GM18873 (cell line): ENCODE measurements at regions not wholly inside any gene's neighbourhood (a gene's known extent, or its start where the extent isn't known, plus 50 kb on each side); places are given as distances from the start of the nearest gene placed in this dataset.
"Not testable (repeated sequence)": the region's sequence is repeated elsewhere in the genome, so short reads cannot be mapped to it uniquely, and the experiment has no call there.

Experiments
- ATAC-seq: cut with Tn5 transposase; IDR thresholded peaks from one replicate; pipeline ENCODE4 v1.9.1; 2021; ENCODE audit warnings: mild to moderate bottlenecking, moderate library complexity, moderate number of reproducible peaks; ENCODE audit not compliant: unreplicated experiment, low FRiP score

DNA sequence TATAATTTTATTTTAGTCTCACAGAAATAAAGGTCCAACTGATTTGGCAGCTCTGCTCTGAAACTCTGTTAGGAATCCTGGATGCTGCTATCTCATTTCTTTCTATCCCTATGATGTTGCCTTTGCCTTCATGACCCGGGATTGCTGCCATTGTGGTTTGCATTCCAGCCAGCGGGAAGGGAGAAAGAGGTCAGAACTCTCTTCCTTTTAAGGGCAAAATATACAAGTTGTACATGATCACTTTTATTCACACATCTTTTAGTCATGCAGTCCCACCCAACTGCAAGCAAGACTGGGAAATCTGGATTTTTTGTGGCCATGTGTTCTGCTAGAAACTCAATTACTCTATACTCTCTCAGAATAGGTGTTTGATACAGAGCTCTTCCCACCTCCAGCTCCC, 263.1 kb upstream of the ZFP64 start:
- no peak for ATAC-seq

DNA sequence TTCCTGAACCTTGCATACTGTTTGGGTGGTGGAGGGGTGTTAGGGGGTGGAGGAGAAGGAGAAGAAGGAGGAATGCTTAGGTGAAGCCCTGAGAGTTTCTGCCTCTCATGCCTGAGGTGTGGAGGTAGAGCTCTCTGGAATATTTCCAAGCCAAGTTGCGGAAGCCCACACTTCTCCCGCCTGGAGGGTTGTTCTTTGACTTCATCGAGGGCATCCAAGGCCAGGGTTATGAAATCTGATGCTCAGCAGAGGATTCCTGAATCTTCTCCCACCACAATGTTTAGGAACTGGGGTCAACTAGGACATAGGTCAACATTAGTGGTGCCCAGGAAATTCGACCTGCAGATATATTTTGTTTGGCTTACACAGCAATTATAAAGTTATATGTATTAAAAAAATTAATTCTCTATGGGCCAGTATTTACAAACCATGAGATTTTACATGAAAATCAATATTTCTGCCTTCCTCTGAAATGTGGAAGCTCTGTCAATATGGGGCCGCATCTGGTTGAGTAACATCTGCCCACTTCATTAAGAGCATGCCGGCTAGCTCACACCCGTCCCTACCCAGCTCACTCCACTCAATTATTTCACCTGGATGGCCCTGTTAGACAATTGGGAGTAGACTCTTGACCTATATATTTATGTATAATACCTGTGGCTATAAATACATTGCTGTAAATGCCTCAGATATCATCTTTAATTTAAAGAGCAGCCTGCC, 257.1 kb upstream of the ZFP64 start:
- no peak for ATAC-seq

GRCh38 chr20:52447225-52447551, 255.6 kb upstream of the ZFP64 start:
- no peak for ATAC-seq

GRCh38 chr20:52446421-52447224, 255.0 kb upstream of the ZFP64 start:
- no peak for ATAC-seq

GRCh38 chr20:52444455-52444854, 252.9 kb upstream of the ZFP64 start:
- no peak for ATAC-seq

GRCh38 chr20:52443874-52444273, 252.3 kb upstream of the ZFP64 start:
- ATAC-seq = no peak

- no peak for ATAC-seq
Measured at GRCh38 chr20:52441710-52442109, 250.1 kb upstream of the ZFP64 start.

GRCh38 chr20:52439375-52439774, 247.8 kb upstream of the ZFP64 start:
- ATAC-seq = no peak

DNA sequence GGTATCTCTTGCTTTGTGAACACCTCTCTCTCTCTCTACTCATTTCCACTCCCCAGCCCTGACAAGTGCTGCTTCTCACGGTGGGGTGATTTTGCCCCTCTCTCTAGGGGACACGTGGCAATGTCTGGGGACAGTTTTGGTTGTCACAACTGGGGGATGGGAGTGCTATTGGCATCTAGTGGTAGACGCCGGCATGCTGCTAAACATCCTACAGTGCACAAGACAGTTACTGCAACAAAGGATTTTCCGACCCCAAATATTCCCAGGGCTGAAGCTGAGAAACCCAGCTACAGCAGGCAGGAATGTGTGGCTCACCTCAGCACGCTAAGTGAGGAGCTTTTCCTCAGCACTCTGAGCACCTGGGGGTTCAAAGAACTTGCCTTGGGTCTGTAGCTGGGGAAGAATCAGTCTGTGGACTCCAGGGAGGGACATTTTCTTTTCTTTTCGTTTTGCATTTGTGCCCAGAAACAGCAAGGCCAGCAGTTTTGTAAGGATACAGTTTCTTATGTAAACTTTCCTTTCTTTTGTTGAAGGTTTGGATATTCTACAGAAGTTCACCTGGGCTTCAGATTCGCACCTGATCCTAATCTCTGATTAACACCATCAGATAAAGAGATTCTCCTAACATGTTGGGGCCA, 246.9 kb upstream of the ZFP64 start:
- ATAC-seq = no peak

DNA sequence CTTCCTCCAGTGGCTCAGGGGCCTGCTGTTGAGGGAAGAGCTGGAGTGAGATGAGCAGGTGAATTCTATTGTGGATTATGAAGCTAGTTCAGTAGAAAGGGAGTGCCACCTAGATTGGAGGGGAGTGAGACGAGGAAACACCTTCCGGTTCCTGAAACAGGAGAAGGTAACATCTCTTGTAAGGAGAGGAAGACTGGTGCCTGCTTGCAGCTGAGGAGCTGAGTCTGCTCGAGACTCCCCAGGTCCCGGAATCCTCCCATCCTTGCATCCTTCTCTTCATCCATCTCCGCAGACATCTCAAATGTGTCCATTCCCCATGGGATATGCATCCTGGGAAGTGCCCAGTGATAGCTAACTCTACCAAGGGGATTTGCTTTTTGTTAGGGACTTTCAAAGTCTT, 242.9 kb upstream of the ZFP64 start:
- no peak for ATAC-seq

- no peak for ATAC-seq
Measured at GRCh38 chr20:52434041-52434425, 242.5 kb upstream of the ZFP64 start.

DNA sequence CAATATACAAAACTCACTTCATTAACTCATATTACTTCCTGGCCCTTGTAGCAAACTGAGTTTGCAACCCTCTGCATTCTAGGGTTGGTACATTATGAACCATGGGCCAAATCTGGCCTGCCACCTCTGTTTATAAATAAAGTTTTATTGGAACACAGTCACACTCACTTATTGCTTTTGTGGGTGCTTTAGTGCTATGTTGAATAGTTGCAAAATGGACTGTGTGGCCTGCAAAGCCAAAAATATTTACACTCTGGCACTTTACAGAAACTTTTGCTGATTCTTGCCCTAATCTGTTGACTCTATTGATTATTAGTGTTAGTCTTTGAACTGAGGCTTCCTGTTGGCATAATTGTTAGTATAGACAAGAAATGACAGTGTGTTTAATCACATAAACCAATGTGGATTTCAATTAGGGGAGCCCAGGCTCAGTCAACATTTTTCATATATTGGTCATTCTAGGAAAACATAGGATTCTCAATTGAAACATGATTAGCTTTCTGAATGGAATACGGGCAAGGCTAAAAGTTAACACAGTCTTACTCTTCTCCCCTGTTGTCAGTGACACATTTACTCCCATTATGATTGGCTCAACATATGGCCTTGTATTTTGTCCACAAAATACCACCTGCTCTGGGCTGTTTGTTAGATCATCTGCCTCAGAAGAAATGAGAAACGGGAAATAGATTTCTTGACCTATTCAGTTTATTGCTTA, 241.9 kb upstream of the ZFP64 start:
- no peak for ATAC-seq

- no peak for ATAC-seq
Measured at GRCh38 chr20:52432740-52433139, 241.2 kb upstream of the ZFP64 start.

DNA sequence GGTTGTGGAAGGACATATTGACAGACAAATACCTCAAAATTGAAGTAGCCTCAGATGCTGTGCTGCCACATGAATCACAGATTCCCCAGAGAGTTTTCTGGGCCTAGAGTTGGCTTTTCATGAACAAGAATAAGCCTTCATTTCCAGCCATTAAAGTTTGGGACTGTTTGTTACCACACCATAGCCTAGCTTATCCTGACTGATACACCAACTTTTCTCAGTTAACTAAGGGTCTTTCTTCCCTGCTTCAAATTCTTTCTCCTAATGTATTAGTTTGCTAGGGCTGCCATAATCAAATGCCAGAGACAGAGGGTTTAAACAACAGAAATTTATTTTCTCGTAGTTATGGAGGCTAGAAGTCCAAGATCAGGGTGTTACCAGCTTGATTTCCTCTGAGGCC, 237.4 kb upstream of the ZFP64 start:
- ATAC-seq = no peak

DNA sequence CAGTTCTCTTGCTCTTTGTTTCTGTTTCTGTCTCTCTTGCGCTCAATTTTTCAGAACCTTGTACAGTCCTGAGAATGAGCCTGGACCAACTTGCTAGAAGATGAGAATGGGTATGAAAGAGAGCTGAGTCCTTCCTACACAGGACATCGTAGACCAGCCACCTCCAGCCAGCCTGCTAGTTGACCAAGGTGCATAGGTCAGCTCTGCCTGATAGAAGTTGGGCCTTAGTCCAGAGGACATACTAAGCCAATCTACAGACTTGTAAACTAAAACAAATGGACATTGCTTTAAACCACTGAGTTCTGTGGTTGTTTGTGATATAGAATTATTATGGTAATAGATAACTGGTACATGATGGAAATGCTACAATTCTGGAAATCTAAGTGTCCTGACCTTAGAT, 236.4 kb upstream of the ZFP64 start:
- no peak for ATAC-seq

DNA sequence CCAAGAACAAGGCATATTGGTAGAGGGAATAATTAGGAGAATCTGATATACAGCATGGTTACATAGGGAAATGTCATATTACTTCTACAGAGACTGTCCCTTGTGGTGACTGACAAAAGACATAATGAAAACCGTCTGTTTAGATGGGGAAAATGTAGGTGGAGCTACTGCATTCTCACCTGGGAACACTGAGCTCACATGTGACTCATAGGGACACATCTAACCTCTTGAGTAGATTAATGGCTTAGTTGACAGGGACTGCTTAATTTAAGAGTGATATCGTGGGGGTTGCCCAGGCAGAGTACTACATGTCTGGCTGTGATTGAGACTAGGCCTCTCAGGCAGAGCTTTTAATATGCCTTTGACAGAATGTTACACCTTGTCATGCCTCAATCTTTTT, 235.3 kb upstream of the ZFP64 start:
- no peak for ATAC-seq

GRCh38 chr20:52425701-52426100, 234.1 kb upstream of the ZFP64 start:
- ATAC-seq = no peak

- ATAC-seq = no peak
Measured at GRCh38 chr20:52425253-52425652, 233.7 kb upstream of the ZFP64 start.

DNA sequence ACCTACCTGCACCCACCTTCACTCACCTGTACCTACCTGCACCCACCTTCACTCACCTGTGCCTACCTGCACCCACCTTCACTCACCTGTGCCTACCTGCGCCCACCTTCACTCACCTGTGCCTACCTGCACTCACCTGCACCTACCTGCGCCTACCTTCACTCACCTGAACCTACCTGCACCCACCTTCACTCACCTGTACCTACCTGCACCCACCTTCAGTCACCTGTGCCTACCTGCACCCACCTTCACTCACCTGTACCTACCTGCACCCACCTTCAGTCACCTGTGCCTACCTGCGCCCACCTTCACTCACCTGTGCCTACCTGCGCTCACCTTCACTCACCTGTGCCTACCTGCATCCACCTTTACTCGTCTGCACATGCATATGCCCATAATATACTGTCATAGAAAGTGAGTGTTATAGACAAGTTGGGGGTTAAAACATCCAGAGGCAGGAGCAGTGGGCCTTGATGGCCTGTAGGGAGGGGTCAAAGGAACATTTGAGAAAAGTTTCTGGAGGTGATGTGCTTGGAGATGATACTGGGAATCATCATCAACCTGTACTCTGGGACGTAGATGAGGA, 232.9 kb upstream of the ZFP64 start:
- ATAC-seq = not testable (repeated sequence)

DNA sequence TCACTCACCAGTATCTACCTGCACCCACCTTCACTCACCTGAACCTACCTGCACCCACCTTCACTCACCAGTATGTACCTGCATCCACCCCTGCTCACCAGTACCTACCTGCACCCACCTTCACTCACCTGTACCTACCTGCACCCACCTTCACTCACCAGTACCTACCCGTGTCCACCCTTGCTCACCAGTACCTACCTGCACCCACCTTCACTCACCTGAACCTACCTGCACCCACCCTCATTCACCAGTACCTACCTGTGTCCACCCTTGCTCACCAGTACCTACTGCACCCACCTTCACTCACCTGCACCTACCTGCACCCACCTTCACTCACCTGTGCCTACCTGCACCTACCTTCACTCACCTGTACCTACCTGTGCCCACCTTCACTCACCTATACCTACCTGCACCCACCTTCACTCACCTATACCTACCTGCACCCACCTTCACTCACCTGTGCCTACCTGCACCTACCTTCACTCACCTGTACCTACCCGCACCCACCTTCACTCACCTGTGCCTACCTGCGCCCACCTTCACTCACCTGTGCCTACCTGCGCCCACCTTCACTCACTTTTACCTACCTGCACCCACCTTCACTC, 232.1 kb upstream of the ZFP64 start:
- not testable (repeated sequence) for ATAC-seq
